ENCODE measurements at regions not wholly inside any gene's neighbourhood (a gene's known extent, or its start where the extent isn't known, plus 50 kb on each side); places are given as distances from the start of the nearest gene placed in this dataset.

DNA sequence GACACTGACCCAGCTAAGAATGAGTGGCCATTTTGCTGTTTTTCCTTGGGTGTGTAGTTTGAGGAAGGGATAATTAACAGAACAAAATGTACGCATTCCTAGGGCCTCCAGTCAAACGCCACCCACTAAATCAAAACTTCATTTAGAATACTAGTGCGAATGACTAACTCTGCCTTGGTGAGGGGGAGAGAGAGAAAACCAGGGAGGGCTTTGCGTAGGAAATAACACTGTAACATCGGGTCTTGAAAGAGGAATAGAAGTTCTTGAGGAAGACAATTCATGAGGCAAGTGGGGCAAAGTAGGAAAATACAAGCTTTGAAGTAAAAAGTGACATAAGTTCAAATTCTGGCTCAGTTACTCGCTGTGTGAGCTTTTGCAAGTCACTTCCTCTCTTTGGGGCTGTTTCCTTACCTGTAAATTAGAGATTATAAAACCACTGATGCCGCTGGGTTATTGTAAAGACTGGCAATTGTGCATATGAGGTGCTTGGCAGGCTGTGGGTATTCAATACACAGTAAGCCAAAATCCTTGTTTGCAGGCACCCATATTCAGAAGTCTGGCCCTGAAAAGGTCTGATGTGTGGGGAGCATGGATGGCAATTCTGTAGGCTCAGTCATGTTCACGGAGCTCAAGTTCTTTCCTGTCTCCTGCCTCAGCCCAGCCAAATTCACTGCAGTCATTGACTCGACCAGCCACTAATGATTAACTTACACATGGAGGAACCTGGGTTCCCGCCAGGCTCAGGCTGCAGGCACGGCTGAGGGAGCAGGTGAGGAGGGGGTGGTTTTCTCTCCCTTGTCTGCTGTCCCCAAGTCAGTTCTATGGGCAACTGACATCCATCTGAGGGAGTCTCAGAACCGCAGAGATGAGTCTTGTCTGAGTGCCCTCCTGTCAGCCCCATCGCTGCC is 140.3 kb upstream of the CSF3R start (continued):
- TF ChIP-seq KDM5A (IDR thresholded peaks at IDR 0.05; ENCODE audit: low read length): no peak
- TF ChIP-seq RAD21 (IDR thresholded peaks at IDR 0.05 in 1 of 2, conservative IDR thresholded peaks at IDR 0.05 in 1 of 2; ENCODE audit: low read depth in 2 of 2, low read length in 2 of 2): no peak
- TF ChIP-seq, protein P1, sequence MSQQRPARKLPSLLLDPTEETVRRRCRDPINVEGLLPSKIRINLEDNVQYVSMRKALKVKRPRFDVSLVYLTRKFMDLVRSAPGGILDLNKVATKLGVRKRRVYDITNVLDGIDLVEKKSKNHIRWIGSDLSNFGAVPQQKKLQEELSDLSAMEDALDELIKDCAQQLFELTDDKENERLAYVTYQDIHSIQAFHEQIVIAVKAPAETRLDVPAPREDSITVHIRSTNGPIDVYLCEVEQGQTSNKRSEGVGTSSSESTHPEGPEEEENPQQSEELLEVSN (IDR thresholded peaks at IDR 0.05): no peak
- no peak for TF ChIP-seq CREB1 (IDR thresholded peaks at IDR 0.05)
- TF ChIP-seq RNF2 (IDR thresholded peaks at IDR 0.05; ENCODE audit: borderline replicate concordance, low read depth, low read length, missing control alignments, poor library complexity, severe bottlenecking): no peak
- TF ChIP-seq ZNF274 (IDR thresholded peaks at IDR 0.05; ENCODE audit: borderline replicate concordance, extremely low read depth, low read length): no peak
- no peak for TF ChIP-seq MAFK (IDR thresholded peaks at IDR 0.05; ENCODE audit: low read depth, low read length)

Measured in H1 (cell line).